ENCODE measurements at regions not wholly inside any gene's neighbourhood (a gene's known extent, or its start where the extent isn't known, plus 50 kb on each side); places are given as distances from the start of the nearest gene placed in this dataset.

- Histone ChIP-seq H3K9me3 (no peaks in the 10 kb centered on the region), H3K27ac (no peak overlapping the region), H3K27me3 (replicated peaks in 1 of 7) (no peaks in the 10 kb centered on the region), H3K36me3 (no peaks in the 10 kb centered on the region), H3K4me1 (no peaks in the 10 kb centered on the region), H3K4me3 (no peak overlapping the region)
- 81 to 94% (median 85%) methylated on average over 3 of the region's 3 CpGs for WGBS, 5 donors
- intact Hi-C loops (cut with DNase I; ENCODE audit: low total_unique reads): no loop called here
- no peak for TF ChIP-seq POLR2AphosphoS5 (IDR thresholded peaks at IDR 0.05)
- TF ChIP-seq POLR2A (IDR thresholded peaks at IDR 0.05): no peak
- TF ChIP-seq CTCF (IDR thresholded peaks at IDR 0.05 in 8 of 11, conservative IDR thresholded peaks at IDR 0.05 in 3 of 11): no peak
- no peak for DNase-seq
These were observed 79.2 kb upstream of the BOD1L1 start for GRCh38 chr4:13706716-13707115.

- intact Hi-C loops (cut with DNase I; ENCODE audit: low total_unique reads): no loop called here
- Histone ChIP-seq H3K9me3 (no peaks in the 10 kb centered on the region), H3K27ac (no peak overlapping the region), H3K4me3 (no peak overlapping the region), H3K27me3 (replicated peaks in 1 of 7) (no peaks in the 10 kb centered on the region), H3K4me1 (no peaks in the 10 kb centered on the region), H3K36me3 (no peaks in the 10 kb centered on the region)
- TF ChIP-seq POLR2AphosphoS5 (IDR thresholded peaks at IDR 0.05): no peak
- TF ChIP-seq POLR2A (IDR thresholded peaks at IDR 0.05): no peak
- TF ChIP-seq CTCF (IDR thresholded peaks at IDR 0.05 in 8 of 11, conservative IDR thresholded peaks at IDR 0.05 in 3 of 11): no peak
- no peak for DNase-seq
- 82 to 97% (median 87%) methylated on average over 8 of the region's 8 CpGs for WGBS, 5 donors
These were observed 82.8 kb upstream of the BOD1L1 start for GRCh38 chr4:13710246-13710885.

- WGBS, 5 donors: 67 to 82% (median 75%) methylated on average over 5 of the region's 5 CpGs
- Histone ChIP-seq H3K4me1 (no peaks in the 10 kb centered on the region), H3K4me3 (no peak overlapping the region), H3K27ac (no peak overlapping the region), H3K9me3 (no peaks in the 10 kb centered on the region), H3K36me3 (no peaks in the 10 kb centered on the region), H3K27me3 (replicated peaks in 1 of 7) (no peaks in the 10 kb centered on the region)
- TF ChIP-seq POLR2A (IDR thresholded peaks at IDR 0.05) (no peak), CTCF (IDR thresholded peaks at IDR 0.05 in 8 of 11, conservative IDR thresholded peaks at IDR 0.05 in 3 of 11) (no peak)
- intact Hi-C loops (cut with DNase I; ENCODE audit: low total_unique reads): no loop called here
- DNase-seq: no peak
These were observed 83.8 kb upstream of the BOD1L1 start for GRCh38 chr4:13711233-13711785.

DNA sequence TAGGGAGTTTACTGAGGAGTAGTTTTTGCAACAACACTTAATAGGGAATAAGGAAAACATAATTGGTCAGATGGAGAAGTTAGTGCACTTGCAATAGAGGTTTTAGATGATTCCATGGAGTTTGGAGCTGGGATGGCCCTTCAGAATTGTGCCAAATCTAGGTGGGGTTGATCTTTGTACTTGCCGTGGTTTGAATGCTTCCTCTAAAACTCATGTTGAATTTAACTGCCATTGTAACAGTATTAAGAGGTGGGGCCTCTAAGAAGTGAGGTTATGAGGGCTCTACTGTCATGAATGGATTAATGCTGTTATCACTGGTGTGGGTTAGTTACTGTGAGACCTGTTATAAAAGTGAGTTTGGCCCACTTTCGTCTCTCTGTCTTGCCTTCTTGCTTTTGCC lies 94.4 kb upstream of the BOD1L1 start:
- Histone ChIP-seq H3K9me3 (no peaks in the 10 kb centered on the region), H3K27ac (no peak overlapping the region), H3K4me3 (no peak overlapping the region), H3K36me3 (no peaks in the 10 kb centered on the region), H3K4me1 (no peaks in the 10 kb centered on the region), H3K27me3 (replicated peaks in 1 of 7) (no peaks in the 10 kb centered on the region)
- TF ChIP-seq POLR2AphosphoS5 (IDR thresholded peaks at IDR 0.05) (no peak), CTCF (IDR thresholded peaks at IDR 0.05 in 8 of 11, conservative IDR thresholded peaks at IDR 0.05 in 3 of 11) (no peak), POLR2A (IDR thresholded peaks at IDR 0.05) (no peak)
- intact Hi-C loops (cut with DNase I; ENCODE audit: low total_unique reads): no loop called here
- 41 to 85% (median 76%) methylated on average over 2 of the region's 2 CpGs for WGBS, 5 donors
- no peak for DNase-seq

Data from spleen (tissue), 11 donors.